OCI-LY7 (cell line): ENCODE measurements at regions not wholly inside any gene's neighbourhood (a gene's known extent, or its start where the extent isn't known, plus 50 kb on each side); places are given as distances from the start of the nearest gene placed in this dataset.

Experiments used
- BruUV-seq: library from RNA; stranded (reverse); fragments of 400-500 nt; replicated peaks from 2 replicates; lab custom pipeline; 2021; lab: Mats Ljungman, UMichigan
- CTCF ChIA-PET: fragments of 300-600 bp; sonication (Branson Sonifier 250); formaldehyde crosslinking; loops from one replicate; lab custom pipeline; 2022; ENCODE audit warnings: antibody characterized with exemption; ENCODE audit not compliant: unreplicated experiment; lab: Charles Lee
- POLR2A ChIA-PET: fragments of 300-600 bp; sonication (Branson Sonifier 250); formaldehyde crosslinking; loops from one replicate; lab custom pipeline; 2022; ENCODE audit warnings: antibody characterized with exemption; lab: Charles Lee
- DNase-seq: peaks from one replicate; pipeline ENCODE4 v3.0.0-alpha.2; 2015; ENCODE audit warnings: low spot score
- H2AFZ ChIP-seq: fragments of 200-600 bp; sonication (generic), shearing (Covaris generic); 2 replicates; pipeline ENCODE4 v1.6.1; 2014; ENCODE audit warnings: mild to moderate bottlenecking, antibody characterized with exemption, low read length, moderate library complexity
- H3K27ac ChIP-seq: fragments of 200-600 bp; sonication (generic); 2 replicates; pipeline ENCODE4 v1.5.1; 2014; ENCODE audit warnings: mixed run types, low read depth, mild to moderate bottlenecking, moderate library complexity, low read length, inconsistent platforms; ENCODE audit not compliant: poor library complexity, severe bottlenecking
- H3K36me3 ChIP-seq: fragments of 200-600 bp; sonication (generic); 2 replicates; pipeline ENCODE4 v1.6.1; 2014; ENCODE audit warnings: mild to moderate bottlenecking, antibody characterized with exemption, low read length, moderate library complexity, mixed read lengths; ENCODE audit not compliant: insufficient read depth
- H3K4me1 ChIP-seq: fragments of 200-600 bp; sonication (generic); 2 replicates; pipeline ENCODE4 v1.5.1; 2014; ENCODE audit warnings: mild to moderate bottlenecking, low read length; ENCODE audit not compliant: insufficient read depth, poor library complexity, severe bottlenecking
- H3K4me2 ChIP-seq: fragments of 200-600 bp; sonication (generic); 2 replicates; pipeline ENCODE4 v1.6.1; 2014; ENCODE audit warnings: mild to moderate bottlenecking, low read length
- H3K4me3 ChIP-seq: fragments of 200-600 bp; sonication (generic); 2 replicates; pipeline ENCODE4 v1.5.1; 2014; ENCODE audit warnings: mild to moderate bottlenecking, low read depth, low read length; ENCODE audit not compliant: poor library complexity, severe bottlenecking
- H3K79me2 ChIP-seq: fragments of 200-600 bp; sonication (generic); 2 replicates; pipeline ENCODE4 v1.6.1; 2016; ENCODE audit warnings: low read depth, mild to moderate bottlenecking, low read length, moderate library complexity, mixed read lengths; ENCODE audit not compliant: insufficient read depth
- H3K9me2 ChIP-seq: fragments of 200-600 bp; sonication (generic); 2 replicates; pipeline ENCODE4 v1.6.1; 2016; ENCODE audit warnings: mild to moderate bottlenecking, low read length, mixed read lengths; ENCODE audit not compliant: insufficient read depth
- H3K9me3 ChIP-seq: fragments of 200-600 bp; sonication (generic); 2 replicates; pipeline ENCODE4 v1.6.1; 2014; ENCODE audit warnings: mild to moderate bottlenecking, mixed run types, low read length, mixed read lengths
- H4K20me1 ChIP-seq: fragments of 200-600 bp; sonication (generic); 2 replicates; pipeline ENCODE4 v1.6.1; 2014; ENCODE audit warnings: mild to moderate bottlenecking, antibody characterized with exemption, low read length, moderate library complexity, mixed read lengths; ENCODE audit not compliant: insufficient read depth
- EZH2phosphoT487 ChIP-seq: fragments of 200-600 bp; sonication (generic); IDR thresholded peaks from 2 replicates; pipeline ENCODE4 v1.6.1; 2018; ENCODE audit warnings: low read depth, borderline replicate concordance, mild to moderate bottlenecking, mixed run types, antibody characterized with exemption, low read length, moderate library complexity, mixed read lengths
- intact Hi-C: fragments of 100-400 bp; cut with micrococcal nuclease; formaldehyde crosslinking; loops from one replicate; pipeline ENCODE4 v1.10.0; 2022; ENCODE audit not compliant: unreplicated experiment
- TF ChIP-seq, protein P1 (sequence below): fragments of 200-600 bp; sonication (generic); conservative IDR thresholded peaks from 2 replicates; pipeline ENCODE4 v1.5.1; 2014; ENCODE audit warnings: mild to moderate bottlenecking, antibody characterized with exemption, low read length, moderate library complexity, mixed read lengths

- Histone ChIP-seq H3K4me3 (no peak overlapping the region), H3K79me2 (no peaks in the 10 kb centered on the region), H2AFZ (no peak overlapping the region), H3K4me2 (no peak overlapping the region), H3K27ac (no peak overlapping the region), H3K9me3 (no peaks in the 10 kb centered on the region), H3K9me2 (no peaks in the 10 kb centered on the region), H3K36me3 (no peaks in the 10 kb centered on the region), H3K4me1 (peaks cover 7% of the 10 kb centered on the region), H4K20me1 (no peaks in the 10 kb centered on the region)
- intact Hi-C loops: no loop called here
- CTCF ChIA-PET: no interaction called here
- POLR2A ChIA-PET: no interaction called here
- TF ChIP-seq, protein P1, sequence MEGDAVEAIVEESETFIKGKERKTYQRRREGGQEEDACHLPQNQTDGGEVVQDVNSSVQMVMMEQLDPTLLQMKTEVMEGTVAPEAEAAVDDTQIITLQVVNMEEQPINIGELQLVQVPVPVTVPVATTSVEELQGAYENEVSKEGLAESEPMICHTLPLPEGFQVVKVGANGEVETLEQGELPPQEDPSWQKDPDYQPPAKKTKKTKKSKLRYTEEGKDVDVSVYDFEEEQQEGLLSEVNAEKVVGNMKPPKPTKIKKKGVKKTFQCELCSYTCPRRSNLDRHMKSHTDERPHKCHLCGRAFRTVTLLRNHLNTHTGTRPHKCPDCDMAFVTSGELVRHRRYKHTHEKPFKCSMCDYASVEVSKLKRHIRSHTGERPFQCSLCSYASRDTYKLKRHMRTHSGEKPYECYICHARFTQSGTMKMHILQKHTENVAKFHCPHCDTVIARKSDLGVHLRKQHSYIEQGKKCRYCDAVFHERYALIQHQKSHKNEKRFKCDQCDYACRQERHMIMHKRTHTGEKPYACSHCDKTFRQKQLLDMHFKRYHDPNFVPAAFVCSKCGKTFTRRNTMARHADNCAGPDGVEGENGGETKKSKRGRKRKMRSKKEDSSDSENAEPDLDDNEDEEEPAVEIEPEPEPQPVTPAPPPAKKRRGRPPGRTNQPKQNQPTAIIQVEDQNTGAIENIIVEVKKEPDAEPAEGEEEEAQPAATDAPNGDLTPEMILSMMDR: no peak
- TF ChIP-seq EZH2phosphoT487: no peak
- DNase-seq: no peak
- no TSS peak for BruUV-seq
Measured at GRCh38 chr14:100654025-100654813, 67.0 kb upstream of the BEGAIN start.

GRCh38 chr14:100654814-100655740 lies 67.9 kb upstream of the BEGAIN start:
- DNase-seq: no peak
- CTCF ChIA-PET: no interaction called here
- no peaks in the 10 kb centered on the region for H3K79me2 ChIP-seq
- H4K20me1 ChIP-seq: no peaks in the 10 kb centered on the region
- H3K4me3 ChIP-seq: no peak overlapping the region
- H3K9me2 ChIP-seq: no peaks in the 10 kb centered on the region
- H3K36me3 ChIP-seq: no peaks in the 10 kb centered on the region
- no TSS peak for BruUV-seq
- H3K4me2 ChIP-seq: no peak overlapping the region
- no peak overlapping the region for H3K27ac ChIP-seq
- TF ChIP-seq, protein P1: peak; percentile 63
- no peak for TF ChIP-seq EZH2phosphoT487
- H2AFZ ChIP-seq: no peak overlapping the region
- H3K4me1 ChIP-seq: peaks cover 7% of the 10 kb centered on the region
- POLR2A ChIA-PET: no interaction called here
- no peaks in the 10 kb centered on the region for H3K9me3 ChIP-seq
- intact Hi-C loops: no loop called here
